ENCODE measurements at regions not wholly inside any gene's neighbourhood (a gene's known extent, or its start where the extent isn't known, plus 50 kb on each side); places are given as distances from the start of the nearest gene placed in this dataset.

GRCh38 chr14:84006643-84007155, 1523.2 kb upstream of the FLRT2 start:
- no peak for DNase-seq (ENCODE audit: low spot score)
- Histone ChIP-seq H3K27ac (no peak overlapping the region), H3K4me3 (no peak overlapping the region), H3K27me3 (replicated peaks; ENCODE audit: insufficient read depth) (no peaks in the 10 kb centered on the region), H3K9me3 (no peaks in the 10 kb centered on the region), H3K36me3 (no peaks in the 10 kb centered on the region), H3K4me1 (replicated peaks) (no peaks in the 10 kb centered on the region)
- intact Hi-C loops (cut with DNase I), result no loop called here
- TF ChIP-seq POLR2AphosphoS5 (IDR thresholded peaks at IDR 0.05) (no peak), POLR2A (IDR thresholded peaks at IDR 0.05) (no peak), CTCF (IDR thresholded peaks at IDR 0.05) (no peak)
- WGBS, result 30% methylated on average over 3 of the region's 3 CpGs

GRCh38 chr14:84013424-84013823, 1516.5 kb upstream of the FLRT2 start:
- Histone ChIP-seq H3K4me1 (replicated peaks) (no peaks in the 10 kb centered on the region), H3K36me3 (no peaks in the 10 kb centered on the region), H3K9me3 (no peaks in the 10 kb centered on the region), H3K4me3 (no peak overlapping the region), H3K27me3 (replicated peaks; ENCODE audit: insufficient read depth) (no peaks in the 10 kb centered on the region), H3K27ac (no peak overlapping the region)
- WGBS, result 97% methylated on average over 1 of the region's 1 CpG
- TF ChIP-seq CTCF (IDR thresholded peaks at IDR 0.05) (no peak), POLR2AphosphoS5 (IDR thresholded peaks at IDR 0.05) (no peak), POLR2A (IDR thresholded peaks at IDR 0.05) (no peak)
- intact Hi-C loops (cut with DNase I), result no loop called here
- no peak for DNase-seq (ENCODE audit: low spot score)

GRCh38 chr14:84017495-84017894, 1512.4 kb upstream of the FLRT2 start:
- no peaks in the 10 kb centered on the region for H3K36me3 ChIP-seq

GRCh38 chr14:84021433-84021832, 1508.5 kb upstream of the FLRT2 start:
- Histone ChIP-seq H3K27me3 (replicated peaks; ENCODE audit: insufficient read depth) (no peaks in the 10 kb centered on the region), H3K4me3 (no peak overlapping the region), H3K36me3 (no peaks in the 10 kb centered on the region), H3K4me1 (replicated peaks) (no peaks in the 10 kb centered on the region), H3K9me3 (no peaks in the 10 kb centered on the region), H3K27ac (no peak overlapping the region)
- no peak for DNase-seq (ENCODE audit: low spot score)
- TF ChIP-seq POLR2AphosphoS5 (IDR thresholded peaks at IDR 0.05) (no peak), CTCF (IDR thresholded peaks at IDR 0.05) (no peak), POLR2A (IDR thresholded peaks at IDR 0.05) (no peak)
- intact Hi-C loops (cut with DNase I), result no loop called here

More at GRCh38 chr14:84017495-84017894, 1512.4 kb upstream of the FLRT2 start:
- intact Hi-C loops (cut with DNase I), result no loop called here
- H3K27me3 ChIP-seq (replicated peaks; ENCODE audit: insufficient read depth), result no peaks in the 10 kb centered on the region
- no peaks in the 10 kb centered on the region for H3K4me1 ChIP-seq (replicated peaks)
- no peaks in the 10 kb centered on the region for H3K9me3 ChIP-seq
- no peak overlapping the region for H3K4me3 ChIP-seq
- 27% methylated on average over 7 of the region's 7 CpGs for WGBS
- no peak for TF ChIP-seq CTCF (IDR thresholded peaks at IDR 0.05)
- TF ChIP-seq POLR2AphosphoS5 (IDR thresholded peaks at IDR 0.05), result no peak
- TF ChIP-seq POLR2A (IDR thresholded peaks at IDR 0.05), result no peak
- H3K27ac ChIP-seq, result no peak overlapping the region
- DNase-seq (ENCODE audit: low spot score), result peak; percentile 52

GRCh38 chr14:84024231-84024820, 1505.6 kb upstream of the FLRT2 start:
- H3K36me3 ChIP-seq, result no peaks in the 10 kb centered on the region
- TF ChIP-seq POLR2A (IDR thresholded peaks at IDR 0.05) (no peak), CTCF (IDR thresholded peaks at IDR 0.05) (no peak), POLR2AphosphoS5 (IDR thresholded peaks at IDR 0.05) (no peak)
- H3K27me3 ChIP-seq (replicated peaks; ENCODE audit: insufficient read depth), result no peaks in the 10 kb centered on the region
- WGBS, result 59% methylated on average over 6 of the region's 6 CpGs
- intact Hi-C loops (cut with DNase I), result no loop called here
- no peak overlapping the region for H3K27ac ChIP-seq
- H3K4me1 ChIP-seq (replicated peaks), result no peaks in the 10 kb centered on the region
- no peaks in the 10 kb centered on the region for H3K9me3 ChIP-seq
- no peak overlapping the region for H3K4me3 ChIP-seq
- DNase-seq (ENCODE audit: low spot score), result no peak

Measured in prostate gland (tissue), 2 donors.